ENCODE measurements at regions not wholly inside any gene's neighbourhood (a gene's known extent, or its start where the extent isn't known, plus 50 kb on each side); places are given as distances from the start of the nearest gene placed in this dataset.

DNA sequence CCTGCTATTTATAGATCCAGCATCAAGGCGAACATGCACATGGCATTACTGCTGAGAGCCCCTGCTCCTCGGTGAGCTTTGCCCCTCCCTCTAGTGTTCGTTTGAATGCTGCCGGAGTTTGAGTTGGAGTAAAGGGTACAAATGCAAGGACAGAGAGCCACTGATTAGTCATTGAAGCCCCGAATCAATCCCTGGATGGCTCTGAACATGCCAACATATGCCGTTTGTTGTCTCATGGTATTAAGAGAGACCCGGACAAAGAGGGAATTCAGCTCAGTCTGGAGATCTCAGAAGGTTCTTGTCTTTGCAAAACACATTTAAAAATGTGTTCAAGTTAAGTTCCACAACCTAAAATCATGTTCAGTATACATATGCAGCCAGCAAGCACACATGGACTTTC, 789.2 kb upstream of the NR2F2 start:
- DNase-seq, result no peak

DNA sequence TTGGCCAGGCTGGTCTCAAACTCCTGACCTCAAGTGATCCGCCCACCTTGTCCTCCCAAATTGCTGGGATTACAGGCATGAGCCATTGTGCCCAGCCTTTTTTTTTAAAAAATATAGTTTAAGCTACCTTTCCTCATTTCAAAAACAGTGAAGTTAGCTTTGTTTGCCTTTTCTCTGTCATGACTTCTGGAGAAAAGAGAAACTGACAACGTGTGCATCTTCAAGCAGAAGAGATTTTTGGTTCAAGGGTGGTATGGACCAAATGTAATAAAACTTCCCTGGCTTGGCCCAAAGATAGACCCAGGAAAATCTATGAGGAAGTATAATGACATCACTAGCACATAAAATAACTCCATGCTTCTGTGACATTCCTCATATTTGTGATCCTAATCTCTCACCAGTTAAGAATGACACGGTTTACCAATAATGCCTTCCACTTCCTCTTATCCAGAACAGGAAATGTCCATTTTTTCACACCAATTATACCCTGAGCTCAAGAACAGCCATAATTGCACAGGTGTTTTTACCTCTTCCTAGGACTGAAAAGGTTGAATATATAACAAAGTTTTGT, 781.2 kb upstream of the NR2F2 start:
- DNase-seq, result no peak

DNA sequence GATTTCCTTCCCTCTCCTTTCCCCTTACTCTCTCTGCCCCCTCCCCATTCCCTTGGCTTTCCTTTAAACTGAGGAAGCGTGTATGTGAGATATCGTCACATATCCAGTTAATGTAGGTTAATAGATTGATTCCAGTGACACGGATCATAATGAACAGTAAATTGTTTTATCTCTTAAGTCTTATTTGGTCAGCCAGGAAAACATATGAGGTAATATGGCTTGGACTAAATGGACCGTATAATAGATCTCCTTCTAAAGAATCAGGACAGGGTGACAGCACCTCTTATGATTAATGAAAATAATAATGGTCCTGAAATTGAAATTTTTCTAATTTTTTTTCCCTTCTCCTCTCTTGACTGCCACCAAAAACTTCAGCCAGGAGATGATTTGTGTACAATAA, 779.8 kb upstream of the NR2F2 start:
- DNase-seq, result no peak

DNA sequence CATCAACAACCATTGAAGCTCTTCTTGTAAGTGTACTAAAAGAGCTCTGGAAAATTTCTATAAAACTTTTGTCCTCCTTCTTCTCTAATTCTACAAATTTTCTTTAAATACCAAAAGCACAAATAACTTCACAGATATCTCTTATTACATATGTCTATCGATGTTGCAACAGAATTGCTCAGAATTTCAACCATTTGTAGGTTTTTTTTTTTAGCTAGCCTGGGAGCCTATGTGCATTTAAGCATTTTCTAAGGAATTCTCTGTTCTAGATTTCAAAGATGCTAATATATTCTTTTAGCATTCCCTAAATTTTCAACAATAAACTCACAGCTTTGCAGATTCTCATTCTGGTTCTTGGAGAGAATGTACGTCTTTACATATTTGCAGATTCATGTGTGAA, 774.3 kb upstream of the NR2F2 start:
- DNase-seq, result no peak

DNA sequence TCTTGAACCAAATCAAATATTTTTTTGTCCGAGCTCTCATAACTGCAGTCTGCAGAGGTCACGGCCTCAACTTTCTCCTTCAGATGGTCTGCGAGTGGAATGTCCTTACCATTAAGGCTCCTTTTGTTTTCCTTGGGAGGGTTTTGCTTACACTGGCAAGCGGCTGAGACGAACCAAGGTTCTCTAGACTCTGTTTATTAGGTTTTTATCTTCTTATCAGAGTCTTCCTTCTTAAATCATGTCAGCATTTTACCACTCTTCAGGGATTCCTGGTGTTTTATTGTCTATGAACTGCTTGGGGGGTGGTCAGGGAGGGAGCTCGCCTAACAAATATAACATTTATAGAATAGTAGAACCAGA, 773.7 kb upstream of the NR2F2 start:
- DNase-seq, result no peak

DNA sequence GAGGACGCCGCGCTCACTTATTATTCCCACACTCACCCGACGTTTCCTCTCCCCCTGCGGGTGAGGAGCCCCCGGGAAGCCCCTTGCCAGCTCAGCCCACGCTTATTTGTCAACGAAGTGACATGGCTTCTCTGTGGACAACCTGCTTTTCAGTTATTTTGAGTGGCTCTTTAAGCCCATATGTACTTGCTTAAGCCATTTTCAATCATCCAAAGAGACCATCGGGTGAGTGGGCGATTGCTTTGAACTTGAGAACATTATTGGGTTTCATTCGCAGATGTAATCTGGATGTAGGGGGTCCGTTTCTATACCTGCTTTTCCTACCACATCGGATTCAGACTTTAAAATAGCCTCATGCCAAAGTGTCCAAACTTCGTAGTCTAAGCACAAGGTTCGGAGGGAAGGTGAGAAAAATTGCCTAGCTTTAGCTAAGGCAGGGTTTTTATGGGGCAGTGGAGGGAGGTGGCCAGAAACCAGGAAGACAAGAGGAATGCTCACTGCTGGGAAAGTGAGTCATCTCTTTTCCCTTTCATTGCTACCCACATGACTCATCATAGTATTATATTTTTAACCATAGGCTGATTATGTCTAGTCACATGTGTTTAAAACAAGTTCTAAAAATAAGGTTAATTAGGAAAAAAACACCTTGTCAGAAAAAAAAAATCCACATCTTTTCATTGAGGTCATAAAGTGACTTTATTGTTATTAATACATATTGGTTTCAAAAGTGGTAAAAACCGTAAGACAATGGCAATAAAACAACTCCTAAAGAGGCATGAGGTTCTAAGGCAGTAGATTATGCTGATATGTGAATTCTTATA, 773.1 kb upstream of the NR2F2 start:
- no peak for DNase-seq

DNA sequence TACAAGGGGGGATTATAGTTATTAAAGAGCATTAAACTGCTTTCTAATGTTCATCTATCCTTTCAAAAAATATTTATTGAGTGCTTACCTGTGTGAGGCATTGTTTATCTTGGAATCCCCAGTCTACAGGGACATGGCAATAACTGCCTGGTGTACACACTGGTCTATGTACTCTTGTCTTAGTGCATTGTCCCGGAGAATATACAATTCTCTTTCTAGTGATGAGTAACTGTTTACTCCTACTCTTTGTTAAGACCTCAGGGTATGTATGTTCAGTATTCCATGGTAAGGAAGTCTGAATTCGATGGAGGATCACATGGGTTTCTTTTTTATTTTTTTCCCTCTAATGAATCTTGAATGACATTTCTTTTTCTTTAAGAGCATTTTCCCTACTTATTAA, 772.4 kb upstream of the NR2F2 start:
- DNase-seq, result no peak

DNA sequence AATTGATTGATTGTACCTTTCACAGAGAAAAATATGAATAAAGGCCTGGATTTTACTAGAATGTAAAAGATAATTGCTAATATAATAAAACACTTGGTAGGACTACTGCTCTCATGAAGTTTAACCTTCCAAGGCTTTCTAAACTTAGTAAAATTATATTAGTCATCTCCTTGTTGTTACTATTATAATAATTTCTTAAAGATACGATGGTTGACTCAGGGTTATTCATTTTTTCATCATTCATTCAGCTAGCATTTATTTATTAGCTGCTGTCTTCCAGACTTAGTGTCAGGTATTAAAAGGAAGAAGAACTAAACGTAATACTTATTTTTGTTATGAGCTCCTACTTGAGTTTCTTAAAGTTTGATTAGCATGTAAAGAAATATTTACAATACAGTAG, 771.6 kb upstream of the NR2F2 start:
- DNase-seq, result no peak

DNA sequence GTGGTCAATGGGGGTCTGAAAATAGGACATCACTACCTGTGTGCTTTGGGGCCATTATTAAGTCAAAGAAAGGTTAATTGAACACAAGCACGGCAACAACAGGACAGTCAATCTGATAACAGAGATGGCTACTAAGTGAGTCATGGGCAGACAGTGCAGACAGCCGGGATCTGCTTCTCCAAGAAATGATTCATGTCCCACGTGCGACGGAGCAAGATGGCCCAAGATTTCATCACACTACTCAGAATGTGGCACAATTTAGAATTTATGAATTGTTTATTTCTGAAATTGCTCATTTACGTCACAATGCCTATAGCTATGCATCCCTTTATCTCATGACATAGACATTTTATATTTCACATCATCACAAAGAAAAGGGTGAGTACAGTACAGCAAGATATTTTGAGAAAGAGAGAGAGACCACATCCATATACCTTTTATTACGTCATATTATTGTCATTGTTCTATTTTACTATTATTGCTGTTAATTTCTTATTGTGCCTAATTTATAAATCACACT, 770.6 kb upstream of the NR2F2 start:
- DNase-seq, result no peak

DNA sequence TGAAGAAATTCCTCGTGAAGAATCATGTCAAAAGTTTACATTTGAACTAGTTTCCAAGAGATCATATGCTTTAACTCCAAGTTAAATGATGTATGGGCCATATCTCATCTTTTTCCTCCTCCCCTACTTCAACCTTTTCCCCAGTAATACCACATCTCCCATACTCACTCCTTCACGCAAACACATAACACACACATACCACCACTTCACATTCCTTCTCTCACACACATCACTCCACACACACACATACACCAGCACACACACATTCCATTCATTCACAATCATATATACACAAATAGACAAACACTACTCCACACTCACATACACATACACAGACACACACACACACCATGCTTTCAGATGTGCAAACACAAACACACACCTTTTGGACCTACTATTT, 769.0 kb upstream of the NR2F2 start:
- DNase-seq, result no peak

DNA sequence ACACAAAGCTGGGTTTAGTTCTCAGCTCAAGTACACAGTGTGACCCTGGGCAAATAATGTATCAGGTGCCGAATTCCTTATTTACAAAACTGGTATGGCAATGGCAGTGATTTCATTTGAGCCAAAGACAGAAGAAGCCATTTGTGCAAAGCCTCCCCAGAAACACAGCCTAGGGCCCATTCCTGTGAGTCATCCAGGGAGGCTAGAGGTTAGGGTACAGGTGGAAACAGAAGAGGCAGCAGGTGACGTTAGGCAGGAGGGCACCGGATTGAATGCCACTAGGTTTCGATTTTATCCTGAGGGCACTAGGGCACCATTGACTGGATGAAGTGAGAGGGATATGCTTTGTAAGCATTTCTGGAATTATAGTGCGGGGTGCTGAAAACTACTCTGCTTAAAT, 766.9 kb upstream of the NR2F2 start:
- no peak for DNase-seq

DNA sequence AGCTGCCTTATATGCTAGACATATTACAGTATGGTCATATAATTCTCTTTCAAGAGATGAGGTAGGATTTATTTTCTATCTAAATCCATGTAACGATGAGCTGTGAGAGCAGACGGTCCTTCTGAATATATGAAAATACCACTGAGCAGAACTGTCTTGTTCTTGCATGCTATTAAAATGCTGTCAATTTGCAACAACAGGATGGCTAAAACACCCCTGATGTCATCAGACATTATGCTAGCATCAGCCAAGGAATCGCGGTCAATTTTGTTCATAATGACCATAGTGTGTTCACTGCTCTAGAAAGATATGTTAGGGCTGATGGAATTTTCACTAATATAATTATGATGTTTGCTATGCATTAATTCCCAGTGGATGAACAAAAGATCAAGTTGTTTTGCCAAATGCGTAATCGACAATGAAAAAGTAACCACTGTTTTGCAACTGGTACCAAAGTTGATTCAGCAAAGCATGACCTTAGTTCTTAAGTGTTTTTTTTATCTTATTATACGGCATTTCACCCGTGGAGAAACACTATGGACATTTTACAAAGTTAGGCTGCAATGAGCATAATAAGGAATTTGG, 765.4 kb upstream of the NR2F2 start:
- no peak for DNase-seq

DNA sequence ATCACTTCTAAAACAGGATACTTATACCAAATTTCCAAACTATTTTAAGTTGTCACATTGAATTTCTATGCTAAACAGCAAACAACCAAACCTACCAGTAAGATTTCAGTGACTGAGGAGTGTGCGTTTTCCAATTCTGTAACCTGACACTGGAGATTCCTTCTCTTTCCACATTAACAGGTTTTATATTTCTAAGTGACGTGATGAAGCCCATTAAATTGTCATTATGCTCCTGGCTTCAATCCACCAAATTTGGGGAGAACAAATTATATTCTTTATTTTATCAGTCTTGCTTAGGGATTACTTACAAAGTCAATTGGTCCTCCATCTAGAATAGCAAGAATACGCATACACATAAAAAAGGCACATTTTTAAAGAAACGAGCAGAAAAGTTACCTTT, 764.8 kb upstream of the NR2F2 start:
- DNase-seq, result no peak

DNA sequence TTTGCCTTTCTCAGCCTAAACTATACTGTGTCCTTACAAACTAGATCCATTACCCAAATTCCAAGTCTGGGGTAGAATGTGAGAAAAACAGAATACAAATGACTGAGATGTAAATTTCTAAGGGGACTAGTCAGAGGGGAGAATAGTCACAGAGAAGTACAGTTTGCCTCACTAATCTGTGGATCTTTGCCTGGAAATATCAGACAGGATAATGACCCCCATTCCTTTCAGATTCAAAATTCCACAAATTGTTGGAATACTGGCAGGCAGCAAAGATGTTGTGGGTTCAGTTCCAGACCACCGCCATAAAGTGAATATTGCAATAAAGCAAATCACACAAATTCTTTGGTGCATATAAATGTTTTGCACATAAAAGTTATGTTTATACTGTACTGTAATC, 762.8 kb upstream of the NR2F2 start:
- DNase-seq, result no peak

DNA sequence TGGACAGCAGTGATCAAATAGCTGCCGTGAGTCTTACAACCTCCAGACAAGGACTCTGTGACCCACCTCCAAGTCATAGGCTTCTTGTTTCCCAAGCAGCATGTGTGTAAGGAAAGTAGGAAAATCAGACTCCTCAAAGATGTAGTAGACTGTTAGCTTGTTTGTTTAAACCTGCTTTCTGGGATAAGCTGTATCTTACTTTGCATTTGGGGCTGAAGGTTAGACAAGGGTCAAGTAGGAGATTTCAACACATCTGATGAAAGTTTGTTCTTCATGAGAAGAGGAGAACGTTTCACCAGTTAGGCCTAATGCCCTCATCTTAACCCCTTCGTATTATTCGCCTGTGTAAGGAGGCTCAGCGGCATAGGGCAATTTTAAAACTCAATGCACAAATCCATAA, 756.4 kb upstream of the NR2F2 start:
- DNase-seq, result no peak

DNA sequence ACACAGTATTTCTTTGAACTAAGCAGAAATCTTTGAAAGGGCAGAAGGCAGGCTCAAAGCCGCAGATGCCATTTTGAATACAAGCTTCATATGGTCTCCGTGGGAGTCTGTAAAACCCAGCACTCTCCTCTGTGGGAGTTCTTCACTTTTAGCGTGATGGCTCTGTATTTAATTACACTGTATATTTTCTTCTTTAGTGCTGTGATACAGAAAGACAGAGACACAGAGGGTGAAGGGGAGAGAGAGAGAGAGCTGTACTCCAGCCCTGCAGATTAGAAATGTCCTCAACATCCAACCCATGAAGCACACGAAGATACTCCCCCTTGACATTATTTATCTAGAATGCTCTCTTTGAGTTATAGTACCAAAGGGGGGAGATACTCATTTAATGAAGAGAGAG, 752.6 kb upstream of the NR2F2 start:
- DNase-seq, result no peak

DNA sequence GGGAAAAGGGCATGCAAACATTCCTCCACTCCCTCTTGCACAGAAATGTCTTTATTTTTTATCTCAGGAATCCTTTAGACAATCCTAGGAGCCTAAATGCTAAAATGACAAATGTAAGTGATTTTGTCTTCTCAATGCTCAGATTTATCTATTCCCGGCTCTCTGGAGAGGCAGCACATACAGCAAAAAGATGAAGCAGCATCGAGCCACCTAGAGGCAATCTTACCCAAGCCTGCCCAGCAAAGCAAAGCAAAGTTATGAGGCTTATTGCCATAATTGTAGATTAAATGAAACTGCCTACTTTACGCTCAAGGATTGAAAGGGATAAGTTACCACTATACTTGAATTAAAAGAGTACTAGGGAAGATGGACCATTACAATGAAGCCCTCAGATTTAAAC, 750.4 kb upstream of the NR2F2 start:
- no peak for DNase-seq

DNA sequence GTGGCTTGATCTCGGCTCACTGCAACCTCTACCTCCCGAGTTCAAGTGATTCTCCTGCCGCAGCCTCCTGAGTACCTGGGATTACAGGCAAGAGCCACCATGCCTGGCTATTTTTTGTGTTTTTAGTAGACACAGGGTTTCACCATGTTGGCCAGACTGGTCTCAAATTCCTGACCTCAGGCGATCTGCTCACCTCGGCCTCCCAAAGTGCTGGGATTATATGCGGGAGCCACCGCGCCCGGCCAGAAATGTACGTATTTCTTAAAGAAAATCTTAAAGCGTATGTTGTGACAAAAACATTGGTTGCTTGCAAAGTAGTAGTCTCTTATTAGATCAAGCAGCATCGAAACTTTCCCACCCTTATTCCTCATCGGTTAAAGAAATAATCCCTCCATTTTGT, 748.9 kb upstream of the NR2F2 start:
- no peak for DNase-seq

DNA sequence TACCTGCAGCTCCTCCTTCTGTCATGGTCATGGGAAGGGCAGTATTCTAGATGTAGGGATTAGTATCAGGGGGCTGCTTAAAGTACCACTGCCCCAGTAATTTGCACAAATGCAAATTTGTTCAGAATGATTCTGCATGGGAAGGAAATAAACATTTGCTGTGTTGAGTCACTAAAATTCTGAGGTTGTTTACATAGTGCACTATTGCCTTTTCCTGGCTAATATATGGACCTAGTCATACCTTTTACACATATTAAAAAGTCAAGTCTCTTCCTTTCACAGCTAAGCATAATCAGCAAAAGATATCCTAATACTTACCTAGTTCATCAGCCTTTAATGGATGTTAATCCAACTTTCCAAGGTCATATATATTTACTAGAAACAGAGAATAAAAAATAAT, 746.4 kb upstream of the NR2F2 start:
- DNase-seq, result no peak

DNA sequence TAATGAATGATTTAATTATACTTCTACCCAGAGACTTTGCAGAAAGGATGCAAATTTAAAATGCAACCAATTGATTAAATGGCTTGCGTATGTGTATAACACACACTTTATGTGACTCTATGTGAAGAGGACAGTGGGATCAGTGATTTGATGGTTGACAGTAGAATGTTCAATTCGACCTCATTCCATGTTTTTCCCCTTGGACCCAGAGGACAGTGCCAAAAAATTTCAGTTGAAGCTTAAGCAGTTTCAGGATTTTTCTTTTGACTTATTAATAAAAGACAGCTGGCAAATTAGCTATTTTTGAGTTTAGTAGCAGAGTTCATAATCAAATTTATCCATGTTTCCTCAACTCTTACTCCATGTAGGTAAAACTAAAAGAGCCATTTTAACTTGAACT, 742.4 kb upstream of the NR2F2 start:
- DNase-seq, result no peak

DNA sequence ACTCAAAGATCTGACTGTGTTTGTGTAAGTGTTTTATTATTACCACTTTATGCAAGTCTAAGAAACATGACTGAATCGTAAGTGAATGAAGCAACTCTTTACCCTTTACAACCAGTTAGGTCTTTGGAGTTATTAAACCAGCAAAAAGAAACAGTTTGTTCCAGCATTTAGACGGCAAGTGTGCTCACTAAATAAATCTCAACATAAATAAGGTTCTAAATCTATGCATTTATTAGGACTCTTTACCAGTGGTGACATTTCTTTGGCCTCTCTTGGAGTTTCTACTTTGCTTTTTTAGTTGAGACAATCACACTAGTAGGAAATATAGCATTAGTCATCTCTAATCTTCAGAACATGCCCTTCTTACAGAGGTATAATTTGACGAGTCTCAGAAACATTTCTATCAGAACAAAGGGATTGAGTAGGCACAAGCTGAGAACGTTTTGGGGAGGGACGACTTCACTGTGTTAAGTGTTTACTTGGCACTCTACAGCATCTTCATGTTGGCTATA, 739.9 kb upstream of the NR2F2 start:
- no peak for DNase-seq

DNA sequence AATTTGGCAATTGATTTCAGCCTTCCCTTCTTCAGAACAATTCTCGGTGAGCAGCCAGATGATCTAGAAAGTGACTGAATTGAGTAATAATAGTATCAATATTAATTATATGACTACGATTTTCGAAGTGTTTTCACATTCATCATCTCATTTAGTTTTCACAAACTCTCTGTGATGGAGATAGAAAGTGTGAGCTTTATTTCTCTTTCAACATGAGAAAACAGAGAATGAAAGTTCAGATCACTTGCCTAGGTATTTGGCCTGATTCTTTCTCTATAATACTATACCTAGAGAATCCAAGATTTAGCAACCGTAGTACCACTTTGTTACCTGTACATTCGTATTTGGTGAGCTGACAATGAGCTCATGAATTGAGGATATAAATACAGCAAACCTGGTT, 739.2 kb upstream of the NR2F2 start:
- no peak for DNase-seq

DNA sequence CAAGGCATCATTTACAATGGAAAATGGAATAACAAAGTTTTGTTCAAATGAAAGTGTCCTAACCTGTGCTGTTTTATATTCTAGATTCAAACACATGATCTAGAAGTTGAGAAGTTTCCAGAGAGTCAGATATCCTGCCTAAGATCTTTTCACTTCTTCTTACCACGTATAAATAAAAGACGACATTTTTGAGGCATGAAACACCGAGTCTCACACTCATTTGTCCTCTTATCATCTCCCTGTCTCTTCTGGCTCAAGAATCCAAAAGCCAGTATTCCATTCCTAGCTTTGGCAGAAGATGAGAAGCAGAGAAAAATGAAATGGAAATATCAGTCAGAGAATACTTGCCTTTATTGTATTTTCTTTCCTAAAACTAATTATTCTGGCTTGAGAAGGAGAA, 738.6 kb upstream of the NR2F2 start:
- DNase-seq, result no peak

DNA sequence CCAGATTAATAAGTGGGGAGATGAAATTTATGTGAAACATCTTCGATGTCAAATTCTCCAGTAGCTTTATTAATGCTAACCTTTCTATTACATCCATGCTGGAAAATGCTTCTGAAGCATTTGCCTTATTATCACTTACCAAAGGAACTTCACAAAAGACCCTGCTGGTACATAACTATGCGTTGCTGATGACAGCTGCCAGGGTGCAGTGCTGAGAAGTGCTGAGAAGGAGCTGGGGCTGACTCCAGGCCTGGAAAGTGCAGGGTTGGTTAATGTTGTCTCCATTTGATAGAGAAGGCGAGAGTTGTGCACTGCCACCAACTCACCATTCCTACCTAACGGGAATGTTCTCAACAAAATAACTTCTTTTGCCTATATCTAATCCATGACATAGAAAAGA, 736.0 kb upstream of the NR2F2 start:
- no peak for DNase-seq

All from NCI-H774 (cell line).